Ascending aorta (tissue), 2 donors: ENCODE measurements at regions not wholly inside any gene's neighbourhood (a gene's known extent, or its start where the extent isn't known, plus 50 kb on each side); places are given as distances from the start of the nearest gene placed in this dataset.

Experiments used
- DNase-seq, 2 donors: peaks; one replicate each; pipeline ENCODE4 v3.0.0-alpha.2; 2019; ENCODE audit warnings: low spot score in 2 of 2
- H3K27ac ChIP-seq, 2 donors: fragments of 200-600 bp; sonication (generic); one replicate each; pipeline ENCODE4 v1.5.1; 2016 to 2017; ENCODE audit warnings: mild to moderate bottlenecking in 1 of 2
- H3K27me3 ChIP-seq: fragments of 200-600 bp; sonication (generic); one replicate; pipeline ENCODE4 v1.5.1; 2017
- H3K36me3 ChIP-seq, 2 donors: fragments of 200-600 bp; sonication (generic); one replicate each; pipeline ENCODE4 v1.5.1; 2016
- H3K4me1 ChIP-seq, 2 donors: fragments of 200-600 bp; sonication (generic); one replicate each; pipeline ENCODE4 v1.5.1; 2016 to 2017; ENCODE audit warnings: mild to moderate bottlenecking in 1 of 2
- H3K4me3 ChIP-seq, 2 donors: fragments of 200-600 bp; sonication (generic); one replicate each; pipeline ENCODE4 v1.5.1; 2016 to 2017; ENCODE audit warnings: mild to moderate bottlenecking in 1 of 2
- H3K9me3 ChIP-seq, 2 donors: fragments of 200-600 bp; sonication (generic); one replicate each; pipeline ENCODE4 v1.5.1; 2016
- intact Hi-C: fragments of 100-400 bp; cut with DNase I; formaldehyde crosslinking; loops from one replicate; pipeline ENCODE4 v1.15.1; 2023
- TF ChIP-seq, protein P1 (sequence below), 3 experiments: fragments of 200-600 bp in 2 of 3; fragments of 450-650 bp in 1 of 3; sonication (generic) in 2 of 3; IDR thresholded peaks; one replicate each; pipeline ENCODE4 v1.5.1; 2016 to 2019; ENCODE audit warnings: antibody characterized with exemption in 3 of 3, mild to moderate bottlenecking in 1 of 3, moderate library complexity in 1 of 3

DNA sequence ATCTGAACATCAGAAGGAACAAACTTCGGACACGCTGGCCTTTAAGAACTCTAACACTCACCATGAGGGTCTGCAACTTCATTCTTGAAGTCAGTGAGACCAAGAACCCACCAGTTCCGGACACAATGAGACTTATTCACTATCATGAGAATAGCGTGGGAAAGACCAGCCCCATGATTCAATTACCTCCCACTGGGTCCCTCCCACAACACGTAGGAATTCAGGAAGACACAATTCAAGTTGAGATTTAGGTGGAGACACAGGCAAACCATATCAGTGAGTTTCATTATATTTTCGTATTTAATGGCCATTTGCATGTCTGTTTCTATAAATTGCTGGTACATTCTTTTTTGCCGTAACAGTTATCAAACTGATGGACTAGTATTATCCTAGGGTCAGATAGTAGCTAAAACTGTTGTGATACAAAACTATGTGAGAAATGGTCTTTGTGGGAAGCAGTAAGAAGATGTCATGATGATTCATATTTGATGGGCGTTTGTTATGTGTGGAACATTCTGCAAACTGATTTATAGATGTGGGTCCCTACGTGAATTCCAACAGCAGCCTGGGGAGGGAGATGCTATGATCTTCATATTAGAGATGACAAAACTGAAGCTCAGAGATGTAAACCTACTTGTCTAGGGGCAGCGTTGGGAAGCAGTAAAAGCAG lies 282.4 kb upstream of the TMEM132C start:
- H3K4me1 ChIP-seq, result no peaks in the 10 kb centered on the region
- no peak overlapping the region for H3K4me3 ChIP-seq
- H3K27ac ChIP-seq, result no peak overlapping the region
- H3K36me3 ChIP-seq, result no peaks in the 10 kb centered on the region
- intact Hi-C loops, result no loop called here
- H3K9me3 ChIP-seq, result no peaks in the 10 kb centered on the region
- no peak for DNase-seq
- no peaks in the 10 kb centered on the region for H3K27me3 ChIP-seq
- TF ChIP-seq, protein P1, sequence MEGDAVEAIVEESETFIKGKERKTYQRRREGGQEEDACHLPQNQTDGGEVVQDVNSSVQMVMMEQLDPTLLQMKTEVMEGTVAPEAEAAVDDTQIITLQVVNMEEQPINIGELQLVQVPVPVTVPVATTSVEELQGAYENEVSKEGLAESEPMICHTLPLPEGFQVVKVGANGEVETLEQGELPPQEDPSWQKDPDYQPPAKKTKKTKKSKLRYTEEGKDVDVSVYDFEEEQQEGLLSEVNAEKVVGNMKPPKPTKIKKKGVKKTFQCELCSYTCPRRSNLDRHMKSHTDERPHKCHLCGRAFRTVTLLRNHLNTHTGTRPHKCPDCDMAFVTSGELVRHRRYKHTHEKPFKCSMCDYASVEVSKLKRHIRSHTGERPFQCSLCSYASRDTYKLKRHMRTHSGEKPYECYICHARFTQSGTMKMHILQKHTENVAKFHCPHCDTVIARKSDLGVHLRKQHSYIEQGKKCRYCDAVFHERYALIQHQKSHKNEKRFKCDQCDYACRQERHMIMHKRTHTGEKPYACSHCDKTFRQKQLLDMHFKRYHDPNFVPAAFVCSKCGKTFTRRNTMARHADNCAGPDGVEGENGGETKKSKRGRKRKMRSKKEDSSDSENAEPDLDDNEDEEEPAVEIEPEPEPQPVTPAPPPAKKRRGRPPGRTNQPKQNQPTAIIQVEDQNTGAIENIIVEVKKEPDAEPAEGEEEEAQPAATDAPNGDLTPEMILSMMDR (IDR thresholded peaks at IDR 0.05), result no peak

DNA sequence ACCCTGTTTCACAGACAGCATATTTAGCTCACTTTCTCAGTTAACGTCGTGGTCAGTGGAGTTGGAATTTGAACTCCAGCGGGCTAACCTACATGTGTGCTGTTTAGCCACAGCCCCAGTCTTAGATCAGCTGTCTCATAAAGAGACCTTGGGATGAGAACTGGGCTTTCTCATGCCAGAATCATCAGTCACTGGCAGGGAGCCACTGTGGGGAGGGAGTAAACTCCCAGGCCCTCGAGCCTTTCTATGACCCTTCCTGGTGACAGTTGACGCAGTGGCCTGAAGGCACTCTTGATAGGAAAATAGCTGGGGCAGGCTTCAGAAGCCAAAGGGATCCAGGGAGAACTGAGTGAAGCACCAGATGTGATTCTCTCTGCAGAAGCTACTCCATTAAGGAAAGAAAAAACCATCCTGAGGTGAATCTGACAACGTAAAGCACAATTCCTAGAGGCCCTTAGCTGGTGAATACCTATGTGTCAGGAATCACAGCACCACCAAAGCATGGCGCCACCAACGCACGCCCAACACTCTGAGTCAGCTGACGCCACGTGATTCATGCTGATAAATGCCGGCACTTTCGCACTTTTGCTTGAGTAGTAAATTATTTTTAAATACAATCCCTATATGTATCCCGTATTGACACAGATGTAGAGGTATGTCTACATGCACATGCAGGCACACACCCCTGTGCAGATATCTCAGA lies 279.6 kb upstream of the TMEM132C start:
- Histone ChIP-seq H3K36me3 (no peaks in the 10 kb centered on the region), H3K27me3 (no peaks in the 10 kb centered on the region), H3K9me3 (no peaks in the 10 kb centered on the region), H3K4me3 (no peak overlapping the region), H3K4me1 (no peaks in the 10 kb centered on the region), H3K27ac (no peak overlapping the region)
- TF ChIP-seq, protein P1 (IDR thresholded peaks at IDR 0.05), result no peak
- intact Hi-C loops, result no loop called here
- DNase-seq, result no peak

DNA sequence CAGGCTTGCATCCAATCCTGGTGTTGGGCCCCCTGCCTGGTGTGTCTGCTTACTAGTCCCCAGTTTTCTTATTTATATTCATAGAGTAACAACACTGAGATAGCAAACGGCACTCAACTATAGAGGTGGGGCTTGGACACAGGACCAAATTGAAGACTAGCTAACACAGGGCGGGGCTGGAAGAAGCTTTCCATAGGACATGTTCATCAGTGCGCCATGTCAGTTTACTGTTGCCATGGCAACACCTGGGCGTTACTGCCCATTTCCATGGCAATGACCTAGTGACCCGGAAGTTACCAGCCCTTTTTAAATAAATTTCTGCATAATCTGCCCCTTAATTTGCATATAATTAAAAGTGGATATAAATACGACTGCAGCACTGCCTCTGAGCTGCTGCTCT lies 275.5 kb upstream of the TMEM132C start:
- no peaks in the 10 kb centered on the region for H3K4me1 ChIP-seq
- intact Hi-C loops, result no loop called here
- H3K4me3 ChIP-seq, result no peak overlapping the region
- no peak for DNase-seq
- no peaks in the 10 kb centered on the region for H3K36me3 ChIP-seq
- no peaks in the 10 kb centered on the region for H3K27me3 ChIP-seq
- H3K9me3 ChIP-seq, result no peaks in the 10 kb centered on the region
- TF ChIP-seq, protein P1 (IDR thresholded peaks at IDR 0.05), result no peak
- H3K27ac ChIP-seq, result no peak overlapping the region

DNA sequence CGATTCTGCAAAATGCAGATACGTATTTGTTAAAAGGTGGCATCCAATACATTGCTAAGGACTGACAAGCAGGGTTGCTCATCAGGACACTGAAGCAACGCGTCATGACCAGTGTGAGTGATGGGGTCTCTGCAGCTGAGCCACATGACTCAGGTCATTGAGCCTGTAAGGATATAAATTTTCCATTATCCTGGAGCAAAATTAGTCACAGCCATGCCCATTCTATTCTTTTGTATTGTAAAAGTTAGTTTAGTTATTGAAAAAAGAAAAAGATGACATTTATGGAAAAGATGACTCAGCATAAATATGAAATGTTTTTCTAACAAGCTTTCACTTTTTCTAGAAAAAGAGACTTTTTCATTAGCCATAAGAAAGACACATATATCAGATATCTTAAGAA lies 268.0 kb upstream of the TMEM132C start:
- H3K27ac ChIP-seq, result no peak overlapping the region
- TF ChIP-seq, protein P1 (IDR thresholded peaks at IDR 0.05), result no peak
- H3K9me3 ChIP-seq, result no peaks in the 10 kb centered on the region
- H3K27me3 ChIP-seq, result no peaks in the 10 kb centered on the region
- no peaks in the 10 kb centered on the region for H3K4me1 ChIP-seq
- intact Hi-C loops, result no loop called here
- no peak for DNase-seq
- H3K36me3 ChIP-seq, result no peaks in the 10 kb centered on the region
- H3K4me3 ChIP-seq, result no peak overlapping the region

DNA sequence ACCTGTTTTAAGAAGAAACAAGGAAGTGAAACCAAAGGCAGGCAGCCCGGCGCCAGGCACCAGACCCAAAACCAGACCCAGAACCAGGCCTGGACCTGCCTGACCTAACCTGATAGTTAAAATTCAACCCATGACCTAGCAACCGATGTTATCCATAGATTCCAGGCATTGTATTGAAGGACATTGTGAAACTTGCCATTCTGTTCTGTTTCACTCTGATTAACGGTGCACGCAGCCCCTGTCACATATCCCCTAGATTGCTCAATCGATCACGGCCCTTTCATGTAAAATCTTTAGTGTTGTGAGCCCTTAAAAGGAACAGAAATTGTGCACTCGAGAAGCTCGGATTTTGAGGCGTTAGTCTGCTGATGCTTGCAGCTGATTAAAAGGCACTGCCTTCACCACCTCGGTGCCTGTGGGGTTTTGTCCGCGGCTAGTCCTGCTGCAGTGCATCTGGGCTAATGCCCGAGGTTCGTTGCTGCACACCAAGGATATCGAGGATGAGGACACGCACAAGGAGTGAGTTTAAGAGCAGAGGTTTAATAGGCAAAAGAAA lies 262.5 kb upstream of the TMEM132C start:
- no peaks in the 10 kb centered on the region for H3K27me3 ChIP-seq
- H3K9me3 ChIP-seq, result no peaks in the 10 kb centered on the region
- no peaks in the 10 kb centered on the region for H3K36me3 ChIP-seq
- no peak for DNase-seq
- intact Hi-C loops, result no loop called here
- no peak overlapping the region for H3K4me3 ChIP-seq
- TF ChIP-seq, protein P1 (IDR thresholded peaks at IDR 0.05), result no peak
- no peaks in the 10 kb centered on the region for H3K4me1 ChIP-seq
- no peak overlapping the region for H3K27ac ChIP-seq
